ENCODE measurements at regions not wholly inside any gene's neighbourhood (a gene's known extent, or its start where the extent isn't known, plus 50 kb on each side); places are given as distances from the start of the nearest gene placed in this dataset.

DNA sequence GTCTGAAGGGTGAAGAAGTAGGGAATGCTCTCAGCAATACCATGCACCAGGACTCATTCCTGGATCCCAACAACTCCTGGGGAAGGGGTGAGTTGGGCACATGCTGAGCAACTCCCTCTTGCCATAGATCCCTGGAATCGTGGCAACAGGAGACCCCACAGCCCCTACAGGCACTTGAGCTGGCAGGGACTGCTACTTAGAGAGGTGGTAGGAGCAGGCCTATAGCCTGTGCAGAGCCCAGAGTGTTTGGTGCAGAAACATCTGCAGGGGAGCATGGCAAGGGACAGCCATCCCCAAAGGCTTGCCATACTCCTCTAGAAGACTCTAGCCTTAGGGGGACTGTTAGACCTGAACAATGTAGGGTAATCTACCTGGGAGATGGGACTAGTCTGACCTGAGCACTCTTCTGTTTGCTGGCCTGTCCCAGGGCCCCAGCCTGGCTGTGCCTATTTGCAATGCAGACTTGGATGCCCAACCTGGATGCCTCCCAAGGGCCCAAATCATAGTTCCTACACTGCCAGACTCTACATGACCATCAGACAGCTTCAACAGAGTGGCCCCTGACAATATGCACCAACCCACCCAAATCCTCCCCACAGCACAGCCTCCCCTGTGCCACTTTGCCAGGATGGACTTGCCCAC is 568.6 kb upstream of the KIF2B start:
- TF ChIP-seq, protein P1, sequence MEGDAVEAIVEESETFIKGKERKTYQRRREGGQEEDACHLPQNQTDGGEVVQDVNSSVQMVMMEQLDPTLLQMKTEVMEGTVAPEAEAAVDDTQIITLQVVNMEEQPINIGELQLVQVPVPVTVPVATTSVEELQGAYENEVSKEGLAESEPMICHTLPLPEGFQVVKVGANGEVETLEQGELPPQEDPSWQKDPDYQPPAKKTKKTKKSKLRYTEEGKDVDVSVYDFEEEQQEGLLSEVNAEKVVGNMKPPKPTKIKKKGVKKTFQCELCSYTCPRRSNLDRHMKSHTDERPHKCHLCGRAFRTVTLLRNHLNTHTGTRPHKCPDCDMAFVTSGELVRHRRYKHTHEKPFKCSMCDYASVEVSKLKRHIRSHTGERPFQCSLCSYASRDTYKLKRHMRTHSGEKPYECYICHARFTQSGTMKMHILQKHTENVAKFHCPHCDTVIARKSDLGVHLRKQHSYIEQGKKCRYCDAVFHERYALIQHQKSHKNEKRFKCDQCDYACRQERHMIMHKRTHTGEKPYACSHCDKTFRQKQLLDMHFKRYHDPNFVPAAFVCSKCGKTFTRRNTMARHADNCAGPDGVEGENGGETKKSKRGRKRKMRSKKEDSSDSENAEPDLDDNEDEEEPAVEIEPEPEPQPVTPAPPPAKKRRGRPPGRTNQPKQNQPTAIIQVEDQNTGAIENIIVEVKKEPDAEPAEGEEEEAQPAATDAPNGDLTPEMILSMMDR (conservative IDR thresholded peaks at IDR 0.05), result no peak

GRCh38 chr17:53249036-53249435 is 573.7 kb upstream of the KIF2B start:
- H3K27ac ChIP-seq, result no peak overlapping the region
- TF ChIP-seq, protein P1 (conservative IDR thresholded peaks at IDR 0.05), result no peak

More for the DNA sequence above, 568.6 kb upstream of the KIF2B start:
- H3K27ac ChIP-seq, result no peak overlapping the region

GRCh38 chr17:53234138-53234537 is 588.6 kb upstream of the KIF2B start:
- TF ChIP-seq, protein P1 (conservative IDR thresholded peaks at IDR 0.05), result no peak
- no peak overlapping the region for H3K27ac ChIP-seq

GRCh38 chr17:53227514-53227913 is 595.2 kb upstream of the KIF2B start:
- TF ChIP-seq, protein P1 (conservative IDR thresholded peaks at IDR 0.05), result no peak
- H3K27ac ChIP-seq, result no peak overlapping the region

GRCh38 chr17:53227111-53227510 is 595.6 kb upstream of the KIF2B start:
- TF ChIP-seq, protein P1 (conservative IDR thresholded peaks at IDR 0.05), result no peak
- H3K27ac ChIP-seq, result no peak overlapping the region

DNA sequence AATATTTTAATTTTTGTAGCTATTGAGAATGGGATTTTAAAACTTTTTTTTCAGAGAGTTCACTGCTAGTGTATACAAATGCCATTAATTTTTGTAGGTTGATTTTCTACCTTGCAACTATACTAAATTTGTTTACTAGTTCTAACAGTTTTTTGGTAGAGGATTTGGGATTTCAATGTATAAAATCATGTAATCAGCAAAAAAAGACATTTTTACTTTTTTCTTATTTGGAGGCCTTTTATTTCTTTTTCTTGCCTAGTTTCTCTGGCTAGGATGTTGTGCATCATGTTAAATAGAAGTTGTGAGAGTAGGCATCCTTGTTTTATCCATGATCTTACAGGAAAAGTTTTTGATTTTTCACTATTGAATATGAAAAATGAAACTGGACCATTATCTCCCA is 602.9 kb upstream of the KIF2B start:
- no peak overlapping the region for H3K27ac ChIP-seq
- TF ChIP-seq, protein P1 (conservative IDR thresholded peaks at IDR 0.05), result no peak

- H3K27ac ChIP-seq, result no peak overlapping the region
- TF ChIP-seq, protein P1 (conservative IDR thresholded peaks at IDR 0.05), result no peak
Measured at GRCh38 chr17:53218723-53219122, 604.0 kb upstream of the KIF2B start.
